ENCODE measurements at regions not wholly inside any gene's neighbourhood (a gene's known extent, or its start where the extent isn't known, plus 50 kb on each side); places are given as distances from the start of the nearest gene placed in this dataset.

- no peak for DNase-seq (ENCODE audit: low read depth in 3 of 3, low spot score in 2 of 3)
Observed at GRCh38 chr15:35654332-35654731, 108.4 kb upstream of the DPH6 start.

- DNase-seq (ENCODE audit: low read depth in 3 of 3, low spot score in 2 of 3), result no peak
Observed at GRCh38 chr15:35657679-35658311, 111.8 kb upstream of the DPH6 start.

- DNase-seq (ENCODE audit: low read depth in 3 of 3, low spot score in 2 of 3), result no peak
Observed at GRCh38 chr15:35663956-35664355, 118.0 kb upstream of the DPH6 start.

- DNase-seq (ENCODE audit: low read depth in 3 of 3, low spot score in 2 of 3), result no peak
Observed at GRCh38 chr15:35665896-35666536, 120.1 kb upstream of the DPH6 start.

- DNase-seq (ENCODE audit: low read depth in 3 of 3, low spot score in 2 of 3), result no peak
Observed at GRCh38 chr15:35667908-35668307, 121.9 kb upstream of the DPH6 start.

GRCh38 chr15:35669021-35669420 is 123.1 kb upstream of the DPH6 start:
- no peak for DNase-seq (ENCODE audit: low read depth in 3 of 3, low spot score in 2 of 3)

GRCh38 chr15:35669432-35670045 is 123.6 kb upstream of the DPH6 start:
- DNase-seq (ENCODE audit: low read depth in 3 of 3, low spot score in 2 of 3), result no peak

GRCh38 chr15:35671197-35671596 is 125.2 kb upstream of the DPH6 start:
- no peak for DNase-seq (ENCODE audit: low read depth in 3 of 3, low spot score in 2 of 3)

- no peak for DNase-seq (ENCODE audit: low read depth in 3 of 3, low spot score in 2 of 3)
Observed at GRCh38 chr15:35671981-35672380, 126.0 kb upstream of the DPH6 start.

GRCh38 chr15:35673093-35673684 is 127.2 kb upstream of the DPH6 start:
- DNase-seq (ENCODE audit: low read depth in 3 of 3, low spot score in 2 of 3), result no peak

- DNase-seq (ENCODE audit: low read depth in 3 of 3, low spot score in 2 of 3), result no peak
Observed at GRCh38 chr15:35674873-35675781, 129.2 kb upstream of the DPH6 start.

GRCh38 chr15:35678774-35679173 is 132.8 kb upstream of the DPH6 start:
- DNase-seq (ENCODE audit: low read depth in 3 of 3, low spot score in 2 of 3), result no peak

GRCh38 chr15:35679186-35679585 is 133.2 kb upstream of the DPH6 start:
- no peak for DNase-seq (ENCODE audit: low read depth in 3 of 3, low spot score in 2 of 3)

- DNase-seq (ENCODE audit: low read depth in 3 of 3, low spot score in 2 of 3), result no peak
Observed at GRCh38 chr15:35680951-35681350, 135.0 kb upstream of the DPH6 start.

GRCh38 chr15:35686347-35686746 is 140.4 kb upstream of the DPH6 start:
- DNase-seq (ENCODE audit: low read depth in 3 of 3, low spot score in 2 of 3), result no peak

GRCh38 chr15:35689266-35689665 is 143.3 kb upstream of the DPH6 start:
- DNase-seq (ENCODE audit: low read depth in 3 of 3, low spot score in 2 of 3), result no peak

- no peak for DNase-seq (ENCODE audit: low read depth in 3 of 3, low spot score in 2 of 3)
Observed at GRCh38 chr15:35690089-35690488, 144.1 kb upstream of the DPH6 start.

GRCh38 chr15:35690698-35691116 is 144.7 kb upstream of the DPH6 start:
- no peak for DNase-seq (ENCODE audit: low read depth in 3 of 3, low spot score in 2 of 3)

GRCh38 chr15:35691173-35691761 is 145.3 kb upstream of the DPH6 start:
- no peak for DNase-seq (ENCODE audit: low read depth in 3 of 3, low spot score in 2 of 3)
